Cardiac muscle cell (in vitro differentiated cells and primary cell): ENCODE measurements at regions not wholly inside any gene's neighbourhood (a gene's known extent, or its start where the extent isn't known, plus 50 kb on each side); places are given as distances from the start of the nearest gene placed in this dataset.

ENCODE experiments used
- DNase-seq, 2 donors: peaks; one replicate each; pipeline versions ENCODE4 v3.0.0 to v3.0.0-alpha.2; 2010 to 2017; ENCODE audit warnings: low read depth in 1 of 2, low spot score in 1 of 2
- H3K27ac ChIP-seq: fragments of 200-600 bp; sonication (generic); 2 replicates; pipeline ENCODE4 v1.5.1; 2016
- H3K27me3 ChIP-seq: fragments of 200-600 bp; sonication (generic); 2 replicates; pipeline ENCODE4 v1.6.0; 2016; ENCODE audit warnings: control low read depth
- H3K36me3 ChIP-seq: fragments of 200-600 bp; sonication (generic); 2 replicates; pipeline ENCODE4 v1.5.1; 2016; ENCODE audit warnings: control low read depth
- H3K4me1 ChIP-seq: fragments of 200-600 bp; sonication (generic); 2 replicates; pipeline ENCODE4 v1.8.1; 2017; ENCODE audit warnings: low read depth, mild to moderate bottlenecking, mixed run types
- H3K4me3 ChIP-seq: fragments of 200-600 bp; sonication (generic); 2 replicates; pipeline ENCODE4 v1.5.1; 2016; ENCODE audit warnings: mild to moderate bottlenecking
- H3K9me3 ChIP-seq: fragments of 200-600 bp; sonication (generic); 2 replicates; pipeline ENCODE4 v1.5.1; 2017; ENCODE audit warnings: low read depth, mild to moderate bottlenecking, control low read depth
- CTCF ChIP-seq: IDR thresholded peaks from 2 replicates; pipeline ENCODE4 v1.5.1; 2012; ENCODE audit warnings: low read depth, mild to moderate bottlenecking, low read length

GRCh38 chr13:47726394-47726793 lies 274.7 kb downstream of the SUCLA2 start:
- Histone ChIP-seq H3K4me3 (no peak overlapping the region), H3K36me3 (no peaks in the 10 kb centered on the region), H3K27ac (no peak overlapping the region), H3K9me3 (no peaks in the 10 kb centered on the region), H3K27me3 (no peaks in the 10 kb centered on the region), H3K4me1 (no peaks in the 10 kb centered on the region)
- no peak for TF ChIP-seq CTCF
- no peak for DNase-seq

GRCh38 chr13:47723898-47724297 lies 277.2 kb downstream of the SUCLA2 start:
- no peak for DNase-seq

GRCh38 chr13:47719164-47719563 lies 281.9 kb downstream of the SUCLA2 start:
- no peaks in the 10 kb centered on the region for H3K4me1 ChIP-seq
- no peak for TF ChIP-seq CTCF

More at GRCh38 chr13:47723898-47724297, 277.2 kb downstream of the SUCLA2 start:
- H3K4me3 ChIP-seq, result no peak overlapping the region
- TF ChIP-seq CTCF, result no peak
- H3K4me1 ChIP-seq, result no peaks in the 10 kb centered on the region
- H3K9me3 ChIP-seq, result no peaks in the 10 kb centered on the region
- H3K27me3 ChIP-seq, result no peaks in the 10 kb centered on the region
- no peaks in the 10 kb centered on the region for H3K36me3 ChIP-seq
- H3K27ac ChIP-seq, result no peak overlapping the region

GRCh38 chr13:47718556-47718955 lies 282.5 kb downstream of the SUCLA2 start:
- no peak for TF ChIP-seq CTCF
- no peak for DNase-seq
- no peaks in the 10 kb centered on the region for H3K27me3 ChIP-seq
- no peak overlapping the region for H3K4me3 ChIP-seq
- no peaks in the 10 kb centered on the region for H3K4me1 ChIP-seq
- no peak overlapping the region for H3K27ac ChIP-seq
- no peaks in the 10 kb centered on the region for H3K9me3 ChIP-seq
- H3K36me3 ChIP-seq, result no peaks in the 10 kb centered on the region

More at GRCh38 chr13:47719164-47719563, 281.9 kb downstream of the SUCLA2 start:
- H3K4me3 ChIP-seq, result no peak overlapping the region
- H3K27me3 ChIP-seq, result no peaks in the 10 kb centered on the region
- no peaks in the 10 kb centered on the region for H3K9me3 ChIP-seq
- DNase-seq, result no peak
- no peaks in the 10 kb centered on the region for H3K36me3 ChIP-seq
- no peak overlapping the region for H3K27ac ChIP-seq

- Histone ChIP-seq H3K4me1 (no peaks in the 10 kb centered on the region), H3K27ac (no peak overlapping the region), H3K27me3 (no peaks in the 10 kb centered on the region), H3K9me3 (no peaks in the 10 kb centered on the region), H3K36me3 (no peaks in the 10 kb centered on the region), H3K4me3 (no peak overlapping the region)
- DNase-seq, result peak in 1 of 2 donors; percentile 73
- TF ChIP-seq CTCF, result no peak
These were observed 292.7 kb downstream of the SUCLA2 start for GRCh38 chr13:47708386-47708785.

GRCh38 chr13:47707414-47707813 lies 293.7 kb downstream of the SUCLA2 start:
- Histone ChIP-seq H3K9me3 (no peaks in the 10 kb centered on the region), H3K36me3 (no peaks in the 10 kb centered on the region), H3K27me3 (no peaks in the 10 kb centered on the region), H3K4me3 (no peak overlapping the region), H3K27ac (no peak overlapping the region), H3K4me1 (no peaks in the 10 kb centered on the region)
- no peak for TF ChIP-seq CTCF
- DNase-seq, result no peak
